T-helper 17 cell (primary cell): ENCODE measurements at regions not wholly inside any gene's neighbourhood (a gene's known extent, or its start where the extent isn't known, plus 50 kb on each side); places are given as distances from the start of the nearest gene placed in this dataset.

Experiments
- ATAC-seq: fragments of 150-1000 bp; cut with Tn5 transposase; 2 replicates; pipeline ENCODE4 v1.10.0; 2021; ENCODE audit warnings: mild to moderate bottlenecking, moderate library complexity
- DNase-seq, 3 donors: peaks; one replicate each; pipeline versions ENCODE4 v3.0.0 to v3.0.0-alpha.2; 2020 to 2021
- H3K9me3 ChIP-seq: one replicate; pipeline ENCODE4 v1.7.0; 2013; ENCODE audit warnings: low read length, mild to moderate bottlenecking; ENCODE audit not compliant: control insufficient read depth, poor library complexity, severe bottlenecking
- H3K27ac Mint-ChIP-seq: one replicate; pipeline ENCODE4 v1.8.0; 2022; ENCODE audit warnings: mild to moderate bottlenecking, moderate library complexity, mixed read lengths
- H3K27me3 Mint-ChIP-seq: one replicate; pipeline ENCODE4 v1.8.0; 2022; ENCODE audit warnings: mixed read lengths
- H3K36me3 Mint-ChIP-seq: one replicate; pipeline ENCODE4 v1.8.0; 2022; ENCODE audit warnings: low read depth, mixed read lengths
- H3K4me1 Mint-ChIP-seq: one replicate; pipeline ENCODE4 v1.8.0; 2022; ENCODE audit warnings: mild to moderate bottlenecking, mixed read lengths
- H3K4me3 Mint-ChIP-seq: one replicate; pipeline ENCODE4 v1.8.0; 2022; ENCODE audit warnings: mild to moderate bottlenecking, moderate library complexity, mixed read lengths

GRCh38 chr15:91566141-91566540 is 287.4 kb upstream of the SLCO3A1 start:
- Mint-ChIP-seq H3K36me3 (no peaks in the 10 kb centered on the region), H3K27me3 (peaks cover 53% of the 10 kb centered on the region), H3K27ac (no peak overlapping the region), H3K4me1 (no peaks in the 10 kb centered on the region), H3K4me3 (no peak overlapping the region)
- no peak for DNase-seq
- no peak for ATAC-seq
- no peaks in the 10 kb centered on the region for H3K9me3 ChIP-seq

DNA sequence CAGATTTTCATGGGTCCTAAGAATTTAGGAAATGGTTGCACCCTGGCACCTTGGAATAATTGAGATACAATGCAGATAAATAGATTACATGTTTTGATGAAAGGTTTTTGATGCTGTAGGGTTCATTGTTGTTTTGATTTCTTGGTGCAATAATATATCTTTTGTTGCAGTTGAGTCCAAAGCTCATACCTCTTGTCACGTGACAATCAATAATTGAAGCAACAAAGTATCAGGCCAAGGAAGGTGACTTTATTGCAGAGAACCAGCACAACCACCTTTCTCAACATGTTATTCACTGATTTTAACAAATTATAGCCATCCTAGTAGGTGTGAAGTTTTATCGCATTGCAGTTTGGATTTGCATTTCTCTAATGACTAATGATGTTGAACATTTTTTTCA is 285.5 kb upstream of the SLCO3A1 start:
- Mint-ChIP-seq H3K4me3 (no peak overlapping the region), H3K27me3 (peaks cover 47% of the 10 kb centered on the region), H3K27ac (no peak overlapping the region), H3K36me3 (peaks cover 3% of the 10 kb centered on the region), H3K4me1 (no peaks in the 10 kb centered on the region)
- DNase-seq, result no peak
- no peaks in the 10 kb centered on the region for H3K9me3 ChIP-seq
- ATAC-seq, result no peak

DNA sequence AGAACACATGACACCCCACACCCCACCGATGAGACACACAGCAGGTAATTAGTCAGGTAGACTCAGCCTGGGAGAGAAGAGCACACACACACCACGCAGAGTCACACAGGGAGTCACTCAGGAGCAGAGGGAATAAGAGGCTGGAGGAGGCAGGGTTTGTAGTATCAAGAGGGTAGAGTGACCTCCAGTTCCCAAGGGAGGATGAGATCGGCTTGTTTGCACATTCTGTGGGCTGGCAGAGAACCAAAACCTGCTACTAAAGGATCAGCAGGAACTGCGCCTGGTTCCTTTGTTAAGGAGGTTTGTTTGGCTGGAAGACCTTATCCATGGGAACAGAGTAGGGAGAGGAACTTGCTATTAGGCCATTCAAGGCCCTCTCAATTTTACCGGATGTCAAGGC is 281.4 kb upstream of the SLCO3A1 start:
- DNase-seq (no peak), ATAC-seq (no peak)
- no peak overlapping the region for H3K27ac Mint-ChIP-seq
- H3K4me3 Mint-ChIP-seq, result no peak overlapping the region
- H3K4me1 Mint-ChIP-seq, result no peaks in the 10 kb centered on the region
- peaks cover 31% of the 10 kb centered on the region for H3K27me3 Mint-ChIP-seq
- H3K9me3 ChIP-seq, result no peaks in the 10 kb centered on the region
- peaks cover 7% of the 10 kb centered on the region for H3K36me3 Mint-ChIP-seq

DNA sequence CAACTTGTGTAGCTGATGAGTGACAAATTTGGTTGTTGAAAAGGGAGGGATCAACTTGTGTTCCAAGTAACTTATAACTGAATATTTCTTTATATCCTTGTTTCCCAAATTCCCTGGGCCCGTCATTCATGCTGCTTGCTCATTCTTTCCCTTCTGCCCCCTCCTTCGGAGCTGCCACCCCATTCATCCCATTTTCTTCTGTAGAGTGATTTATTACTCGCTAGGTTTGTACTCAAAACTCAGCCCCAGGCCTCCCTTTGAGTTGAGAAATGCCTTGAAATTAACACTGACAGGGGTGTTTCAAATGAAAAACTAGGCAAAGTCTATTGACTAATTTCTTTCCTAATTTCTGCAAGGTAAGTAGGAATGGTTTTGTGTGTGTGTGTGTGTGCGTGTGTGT is 277.4 kb upstream of the SLCO3A1 start:
- no peaks in the 10 kb centered on the region for H3K9me3 ChIP-seq
- Mint-ChIP-seq H3K4me1 (no peaks in the 10 kb centered on the region), H3K27ac (no peak overlapping the region), H3K4me3 (no peak overlapping the region), H3K36me3 (peaks cover 7% of the 10 kb centered on the region), H3K27me3 (peaks cover 13% of the 10 kb centered on the region)
- no peak for DNase-seq
- no peak for ATAC-seq

GRCh38 chr15:91578511-91578910 is 275.0 kb upstream of the SLCO3A1 start:
- Mint-ChIP-seq H3K27ac (no peak overlapping the region), H3K4me1 (no peaks in the 10 kb centered on the region), H3K27me3 (peaks cover 4% of the 10 kb centered on the region), H3K36me3 (peaks cover under 1% of the 10 kb centered on the region), H3K4me3 (no peak overlapping the region)
- ATAC-seq, result no peak
- no peaks in the 10 kb centered on the region for H3K9me3 ChIP-seq
- no peak for DNase-seq

DNA sequence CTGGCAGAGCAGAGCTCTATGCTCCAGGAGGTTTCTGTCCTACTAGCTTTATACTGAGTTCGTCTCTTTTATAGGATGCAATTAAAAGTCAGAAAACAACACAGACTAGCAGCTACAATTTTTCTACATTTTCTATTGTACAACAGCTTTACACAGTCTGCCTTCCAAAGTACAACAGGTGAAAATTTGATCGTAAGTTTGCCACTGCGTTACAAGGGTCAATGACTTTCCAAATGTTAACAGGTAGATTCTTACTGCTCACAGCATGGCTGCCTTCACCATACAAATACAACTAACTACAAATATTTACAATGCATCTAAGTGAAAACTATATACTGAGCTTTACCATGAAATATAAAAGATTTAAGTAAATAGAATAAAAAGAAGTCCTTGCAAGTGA is 268.6 kb upstream of the SLCO3A1 start:
- Mint-ChIP-seq H3K4me3 (no peak overlapping the region), H3K36me3 (peaks cover under 1% of the 10 kb centered on the region), H3K4me1 (no peaks in the 10 kb centered on the region), H3K27me3 (peaks cover 20% of the 10 kb centered on the region), H3K27ac (no peak overlapping the region)
- no peaks in the 10 kb centered on the region for H3K9me3 ChIP-seq
- DNase-seq (no peak), ATAC-seq (no peak)

- DNase-seq, result no peak
- no peak for ATAC-seq
- no peaks in the 10 kb centered on the region for H3K9me3 ChIP-seq
- Mint-ChIP-seq H3K4me3 (no peak overlapping the region), H3K27ac (no peak overlapping the region), H3K36me3 (peaks cover 2% of the 10 kb centered on the region), H3K4me1 (peaks cover 3% of the 10 kb centered on the region), H3K27me3 (peaks cover 28% of the 10 kb centered on the region)
Observed at GRCh38 chr15:91586560-91586959, 266.9 kb upstream of the SLCO3A1 start.

DNA sequence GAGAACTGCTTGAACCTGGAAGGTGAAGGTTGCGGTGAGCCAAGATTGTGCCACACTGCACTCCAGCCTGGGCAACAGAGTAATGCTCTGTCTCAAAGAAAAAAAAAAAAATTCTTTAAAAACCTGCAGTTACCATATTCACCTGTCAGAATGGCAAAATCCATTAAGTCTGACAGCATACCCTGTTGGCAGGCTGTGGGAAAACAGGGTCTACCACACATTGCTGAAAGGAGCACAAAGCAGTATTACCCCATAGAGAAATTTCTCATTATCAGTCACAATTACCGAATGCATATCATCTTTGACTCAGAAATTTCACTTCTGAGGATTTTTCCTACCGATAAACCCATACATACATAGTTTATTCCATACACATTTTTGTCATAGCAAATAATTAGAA is 264.1 kb upstream of the SLCO3A1 start:
- ATAC-seq (no peak), DNase-seq (no peak)
- peaks cover 5% of the 10 kb centered on the region for H3K4me1 Mint-ChIP-seq
- peaks cover 2% of the 10 kb centered on the region for H3K36me3 Mint-ChIP-seq
- no peak overlapping the region for H3K27ac Mint-ChIP-seq
- H3K27me3 Mint-ChIP-seq, result peaks cover 21% of the 10 kb centered on the region
- H3K9me3 ChIP-seq, result no peaks in the 10 kb centered on the region
- H3K4me3 Mint-ChIP-seq, result no peak overlapping the region

GRCh38 chr15:91592567-91592966 is 260.9 kb upstream of the SLCO3A1 start:
- H3K27ac Mint-ChIP-seq, result no peak overlapping the region
- peaks cover 5% of the 10 kb centered on the region for H3K4me1 Mint-ChIP-seq
- peaks cover 28% of the 10 kb centered on the region for H3K27me3 Mint-ChIP-seq
- no peak for DNase-seq
- H3K9me3 ChIP-seq, result no peaks in the 10 kb centered on the region
- H3K4me3 Mint-ChIP-seq, result no peak overlapping the region
- ATAC-seq, result no peak
- peaks cover 2% of the 10 kb centered on the region for H3K36me3 Mint-ChIP-seq

- Mint-ChIP-seq H3K27me3 (peaks cover 33% of the 10 kb centered on the region), H3K4me1 (peaks cover 5% of the 10 kb centered on the region), H3K36me3 (peaks cover 2% of the 10 kb centered on the region), H3K27ac (no peak overlapping the region), H3K4me3 (no peak overlapping the region)
- DNase-seq (no peak), ATAC-seq (no peak)
- H3K9me3 ChIP-seq, result no peaks in the 10 kb centered on the region
Observed at GRCh38 chr15:91593067-91593466, 260.4 kb upstream of the SLCO3A1 start.

- H3K27me3 Mint-ChIP-seq, result peaks cover 38% of the 10 kb centered on the region
- no peaks in the 10 kb centered on the region for H3K9me3 ChIP-seq
- peaks cover 5% of the 10 kb centered on the region for H3K4me1 Mint-ChIP-seq
- DNase-seq (no peak), ATAC-seq (no peak)
- no peak overlapping the region for H3K4me3 Mint-ChIP-seq
- H3K27ac Mint-ChIP-seq, result no peak overlapping the region
- H3K36me3 Mint-ChIP-seq, result peaks cover 2% of the 10 kb centered on the region
Observed at GRCh38 chr15:91593653-91594052, 259.9 kb upstream of the SLCO3A1 start.

- DNase-seq, result no peak
- H3K9me3 ChIP-seq, result no peaks in the 10 kb centered on the region
- no peaks in the 10 kb centered on the region for H3K36me3 Mint-ChIP-seq
- no peak overlapping the region for H3K4me3 Mint-ChIP-seq
- ATAC-seq, result no peak
- peaks cover 30% of the 10 kb centered on the region for H3K27me3 Mint-ChIP-seq
- no peaks in the 10 kb centered on the region for H3K4me1 Mint-ChIP-seq
- no peak overlapping the region for H3K27ac Mint-ChIP-seq
Observed at GRCh38 chr15:91599261-91599660, 254.2 kb upstream of the SLCO3A1 start.

DNA sequence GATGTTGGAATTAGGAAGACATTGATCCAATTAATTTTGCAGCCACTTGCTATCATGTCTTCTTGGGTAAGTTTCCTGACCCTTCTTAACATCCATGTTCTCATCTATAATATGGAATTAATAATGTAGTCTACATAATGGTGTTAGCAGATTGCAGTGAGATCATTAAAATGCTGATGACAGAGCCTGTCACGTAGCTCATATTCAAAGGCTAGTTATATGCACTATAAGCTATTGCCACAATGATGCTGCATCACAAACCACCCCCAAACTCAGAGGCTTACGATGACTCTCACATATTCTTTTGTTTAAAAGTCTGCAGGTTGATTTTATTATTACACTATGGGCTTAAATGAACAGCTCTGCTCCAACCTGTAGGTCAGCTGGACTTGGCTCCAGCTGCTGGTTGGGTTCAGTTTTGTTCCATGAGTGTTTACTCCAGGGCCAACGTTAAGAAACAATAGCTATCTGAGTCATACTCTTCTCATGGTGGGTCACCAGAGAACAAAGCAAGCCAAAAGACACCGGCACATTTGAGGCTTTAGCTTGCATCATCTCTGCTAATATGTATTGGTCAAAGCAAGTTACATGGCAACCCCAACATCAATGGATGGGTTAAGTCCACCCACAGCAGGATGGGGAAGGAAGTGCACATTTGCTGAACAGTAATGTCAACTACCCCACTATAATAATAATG is 250.0 kb upstream of the SLCO3A1 start:
- DNase-seq (no peak), ATAC-seq (no peak)
- Mint-ChIP-seq H3K27ac (no peak overlapping the region), H3K4me1 (no peaks in the 10 kb centered on the region), H3K36me3 (no peaks in the 10 kb centered on the region), H3K4me3 (no peak overlapping the region), H3K27me3 (peaks cover 22% of the 10 kb centered on the region)
- no peaks in the 10 kb centered on the region for H3K9me3 ChIP-seq

DNA sequence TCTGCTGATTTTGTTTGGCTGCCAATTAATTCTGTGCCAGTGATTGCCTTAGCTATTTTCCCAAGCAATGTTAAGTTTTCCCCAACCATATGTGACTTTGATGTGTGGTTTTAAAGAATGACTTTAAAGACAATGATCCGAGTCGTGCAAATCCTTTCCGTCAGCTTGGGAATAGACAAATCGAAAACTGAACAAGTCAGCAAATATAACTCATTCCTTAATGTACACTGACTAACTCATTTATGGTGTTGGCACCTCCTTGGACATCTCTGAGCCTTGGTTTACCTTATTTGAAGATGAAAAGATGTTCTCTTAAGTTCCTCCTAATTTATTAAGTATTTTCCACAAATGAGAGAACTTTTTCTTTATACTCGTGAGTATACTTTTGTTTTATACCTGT is 249.4 kb upstream of the SLCO3A1 start:
- no peak for DNase-seq
- Mint-ChIP-seq H3K27me3 (peaks cover 23% of the 10 kb centered on the region), H3K4me1 (no peaks in the 10 kb centered on the region), H3K27ac (no peak overlapping the region), H3K4me3 (no peak overlapping the region), H3K36me3 (no peaks in the 10 kb centered on the region)
- no peak for ATAC-seq
- no peaks in the 10 kb centered on the region for H3K9me3 ChIP-seq
